ENCODE measurements at regions not wholly inside any gene's neighbourhood (a gene's known extent, or its start where the extent isn't known, plus 50 kb on each side); places are given as distances from the start of the nearest gene placed in this dataset.

GRCh38 chr7:25798344-25798743 lies 353.7 kb upstream of the NFE2L3 start:
- TF ChIP-seq, protein P1, sequence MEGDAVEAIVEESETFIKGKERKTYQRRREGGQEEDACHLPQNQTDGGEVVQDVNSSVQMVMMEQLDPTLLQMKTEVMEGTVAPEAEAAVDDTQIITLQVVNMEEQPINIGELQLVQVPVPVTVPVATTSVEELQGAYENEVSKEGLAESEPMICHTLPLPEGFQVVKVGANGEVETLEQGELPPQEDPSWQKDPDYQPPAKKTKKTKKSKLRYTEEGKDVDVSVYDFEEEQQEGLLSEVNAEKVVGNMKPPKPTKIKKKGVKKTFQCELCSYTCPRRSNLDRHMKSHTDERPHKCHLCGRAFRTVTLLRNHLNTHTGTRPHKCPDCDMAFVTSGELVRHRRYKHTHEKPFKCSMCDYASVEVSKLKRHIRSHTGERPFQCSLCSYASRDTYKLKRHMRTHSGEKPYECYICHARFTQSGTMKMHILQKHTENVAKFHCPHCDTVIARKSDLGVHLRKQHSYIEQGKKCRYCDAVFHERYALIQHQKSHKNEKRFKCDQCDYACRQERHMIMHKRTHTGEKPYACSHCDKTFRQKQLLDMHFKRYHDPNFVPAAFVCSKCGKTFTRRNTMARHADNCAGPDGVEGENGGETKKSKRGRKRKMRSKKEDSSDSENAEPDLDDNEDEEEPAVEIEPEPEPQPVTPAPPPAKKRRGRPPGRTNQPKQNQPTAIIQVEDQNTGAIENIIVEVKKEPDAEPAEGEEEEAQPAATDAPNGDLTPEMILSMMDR (IDR thresholded peaks at IDR 0.05; ENCODE audit: borderline replicate concordance, extremely low read depth, low read length, poor library complexity, severe bottlenecking) = no peak
- TF ChIP-seq EZH2 (IDR thresholded peaks at IDR 0.05; ENCODE audit: borderline replicate concordance, low read depth, low read length, severe bottlenecking) = no peak
